ENCODE measurements at regions not wholly inside any gene's neighbourhood (a gene's known extent, or its start where the extent isn't known, plus 50 kb on each side); places are given as distances from the start of the nearest gene placed in this dataset.

- TF ChIP-seq CTCF (conservative IDR thresholded peaks at IDR 0.05): no peak
- no peak for TF ChIP-seq ZFX (IDR thresholded peaks at IDR 0.05)
These were observed 63.0 kb downstream of the GPR6 start for GRCh38 chr6:110041126-110041525.
